GM12801 (cell line): ENCODE measurements at regions not wholly inside any gene's neighbourhood (a gene's known extent, or its start where the extent isn't known, plus 50 kb on each side); places are given as distances from the start of the nearest gene placed in this dataset.

Source experiments
- CTCF ChIP-seq: IDR thresholded peaks from one replicate; pipeline ENCODE4 v1.5.1; 2011; ENCODE audit warnings: control low read depth; ENCODE audit not compliant: insufficient read length; ENCODE audit errors: extremely low read depth

GRCh38 chr15:69909719-69910444 lies 187.8 kb downstream of the TLE3 start:
- no peak for TF ChIP-seq CTCF

- TF ChIP-seq CTCF = no peak
Measured at GRCh38 chr15:69910514-69910913, 187.2 kb downstream of the TLE3 start.

- no peak for TF ChIP-seq CTCF
Measured at GRCh38 chr15:69912116-69912515, 185.6 kb downstream of the TLE3 start.

GRCh38 chr15:69914040-69914439 lies 183.7 kb downstream of the TLE3 start:
- no peak for TF ChIP-seq CTCF

GRCh38 chr15:69914960-69915359 lies 182.8 kb downstream of the TLE3 start:
- TF ChIP-seq CTCF = no peak

- no peak for TF ChIP-seq CTCF
Measured at GRCh38 chr15:69916169-69916785, 181.4 kb downstream of the TLE3 start.

- TF ChIP-seq CTCF = no peak
Measured at GRCh38 chr15:69917056-69917455, 180.7 kb downstream of the TLE3 start.
